ENCODE measurements at regions not wholly inside any gene's neighbourhood (a gene's known extent, or its start where the extent isn't known, plus 50 kb on each side); places are given as distances from the start of the nearest gene placed in this dataset.

- no peak for TF ChIP-seq CTCF (IDR thresholded peaks at IDR 0.05)
- TF ChIP-seq POLR2A (IDR thresholded peaks at IDR 0.05): no peak
These were observed 101.9 kb upstream of the ANO3 start for GRCh38 chr11:26229981-26230380.
